ENCODE measurements at regions not wholly inside any gene's neighbourhood (a gene's known extent, or its start where the extent isn't known, plus 50 kb on each side); places are given as distances from the start of the nearest gene placed in this dataset.

- CTCF ChIA-PET, result no interaction called here
Measured at GRCh38 chr5:125981016-125981415, 442.2 kb upstream of the GRAMD2B start.

GRCh38 chr5:125987677-125988255 lies 435.4 kb upstream of the GRAMD2B start:
- ATAC-seq, result no peak
- no peak overlapping the region for H3K27ac ChIP-seq (ENCODE audit: low read length)
- H3K4me3 ChIP-seq (ENCODE audit: low read depth in 2 of 2, low read length in 2 of 2), result no peak overlapping the region
- CTCF ChIA-PET, result no interaction called here
- DNase-seq (ENCODE audit: low read depth, low spot score), result no peak
- H3K4me1 ChIP-seq (ENCODE audit: control insufficient read depth, insufficient read depth, low read length), result no peaks in the 10 kb centered on the region
- no peaks in the 10 kb centered on the region for H3K36me3 ChIP-seq (ENCODE audit: control insufficient read depth, insufficient read depth, low read length)
- intact Hi-C loops (cut with micrococcal nuclease; ENCODE audit: unreplicated experiment), result no loop called here
- no TSS peak for BruUV-seq (replicated peaks)
- TF ChIP-seq CTCF (IDR thresholded peaks at IDR 0.05), result no peak; the same call in 1 of the 2 replicates
- TF ChIP-seq SIN3A (IDR thresholded peaks at IDR 0.05; ENCODE audit: borderline replicate concordance, insufficient read depth, low read depth, low read length), result no peak
- no peak for TF ChIP-seq REST (IDR thresholded peaks at IDR 0.05; ENCODE audit: insufficient read depth in 1 of 2, low read depth in 2 of 2, low read length in 1 of 2)
- no peak for TF ChIP-seq POLR2AphosphoS5 (IDR thresholded peaks at IDR 0.05; ENCODE audit: low read depth, low read length)
- TF ChIP-seq TCF7L2 (IDR thresholded peaks at IDR 0.05; ENCODE audit: low read depth, low read length), result no peak
- H3K27me3 ChIP-seq (ENCODE audit: control insufficient read depth, insufficient read depth, low read length), result no peaks in the 10 kb centered on the region
- POLR2A ChIA-PET, result no interaction called here
- no peaks in the 10 kb centered on the region for H3K9me3 ChIP-seq (ENCODE audit: control insufficient read depth, insufficient read depth, low read depth, low read length)
- in situ Hi-C loops (cut with HindIII; ENCODE audit: low pct_unique_long_range_greater_than_20kb, low sequenced_read_pairs), result no loop called here

More at GRCh38 chr5:125981016-125981415, 442.2 kb upstream of the GRAMD2B start:
- BruUV-seq (replicated peaks), result no TSS peak
- Histone ChIP-seq H3K27me3 (ENCODE audit: control insufficient read depth, insufficient read depth, low read length) (no peaks in the 10 kb centered on the region), H3K4me3 (ENCODE audit: low read depth in 2 of 2, low read length in 2 of 2) (no peak overlapping the region), H3K36me3 (ENCODE audit: control insufficient read depth, insufficient read depth, low read length) (no peaks in the 10 kb centered on the region), H3K9me3 (ENCODE audit: control insufficient read depth, insufficient read depth, low read depth, low read length) (no peaks in the 10 kb centered on the region), H3K27ac (ENCODE audit: low read length) (no peak overlapping the region), H3K4me1 (ENCODE audit: control insufficient read depth, insufficient read depth, low read length) (no peaks in the 10 kb centered on the region)
- in situ Hi-C loops (cut with HindIII; ENCODE audit: low pct_unique_long_range_greater_than_20kb, low sequenced_read_pairs) (no loop called here), intact Hi-C loops (cut with micrococcal nuclease; ENCODE audit: unreplicated experiment) (no loop called here)
- POLR2A ChIA-PET, result no interaction called here
- ATAC-seq, result no peak
- TF ChIP-seq TCF7L2 (IDR thresholded peaks at IDR 0.05; ENCODE audit: low read depth, low read length) (no peak), POLR2AphosphoS5 (IDR thresholded peaks at IDR 0.05; ENCODE audit: low read depth, low read length) (no peak), CTCF (IDR thresholded peaks at IDR 0.05) (no peak), REST (IDR thresholded peaks at IDR 0.05; ENCODE audit: insufficient read depth in 1 of 2, low read depth in 2 of 2, low read length in 1 of 2) (no peak), SIN3A (IDR thresholded peaks at IDR 0.05; ENCODE audit: borderline replicate concordance, insufficient read depth, low read depth, low read length) (no peak)
- DNase-seq (ENCODE audit: low read depth, low spot score), result no peak
